PFSK-1 (cell line): ENCODE measurements at regions not wholly inside any gene's neighbourhood (a gene's known extent, or its start where the extent isn't known, plus 50 kb on each side); places are given as distances from the start of the nearest gene placed in this dataset.

Experiments used
- POLR2AphosphoS5 ChIP-seq: IDR thresholded peaks from 2 replicates; pipeline ENCODE4 v1.6.1; 2012; ENCODE audit warnings: low read depth, mild to moderate bottlenecking, control low read depth, low read length, moderate library complexity
- SIN3A ChIP-seq: IDR thresholded peaks from 2 replicates; pipeline ENCODE4 v1.6.1; 2012; ENCODE audit warnings: mild to moderate bottlenecking, low read length, moderate library complexity, borderline replicate concordance; ENCODE audit not compliant: insufficient read depth
- TAF1 ChIP-seq: IDR thresholded peaks from 2 replicates; pipeline ENCODE4 v1.6.1; 2012; ENCODE audit warnings: low read length, control low read depth, borderline replicate concordance; ENCODE audit not compliant: insufficient read depth
- TF ChIP-seq, protein P1 (sequence below), 2 experiments: IDR thresholded peaks; 2 replicates each; pipeline versions ENCODE4 v1.6.1 to v1.8.0; 2011 to 2012; ENCODE audit warnings: low read depth in 2 of 2, low read length in 2 of 2, control low read depth in 1 of 2, inconsistent platforms in 1 of 2, mild to moderate bottlenecking in 1 of 2, moderate library complexity in 1 of 2; ENCODE audit not compliant: insufficient read depth in 1 of 2

DNA sequence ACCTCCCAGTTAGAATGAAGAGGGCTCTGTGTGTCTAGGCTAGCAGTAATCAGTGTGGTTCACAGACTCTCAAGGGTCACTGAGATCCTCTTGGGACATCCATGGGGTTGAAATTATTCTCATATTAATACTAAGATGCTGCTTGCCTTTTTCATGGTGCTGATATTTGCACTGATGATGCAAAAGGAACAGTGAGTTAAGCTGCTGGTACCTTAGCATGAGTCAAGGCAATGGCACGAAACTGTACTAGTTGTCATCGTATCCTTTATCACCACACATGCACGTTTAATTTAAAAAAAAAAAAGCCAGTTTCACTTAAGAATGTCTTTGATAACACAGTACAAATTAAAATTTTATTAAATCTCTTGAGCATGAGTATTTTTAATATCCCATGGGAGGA lies 151.9 kb upstream of the TANK start:
- TF ChIP-seq, protein P1, sequence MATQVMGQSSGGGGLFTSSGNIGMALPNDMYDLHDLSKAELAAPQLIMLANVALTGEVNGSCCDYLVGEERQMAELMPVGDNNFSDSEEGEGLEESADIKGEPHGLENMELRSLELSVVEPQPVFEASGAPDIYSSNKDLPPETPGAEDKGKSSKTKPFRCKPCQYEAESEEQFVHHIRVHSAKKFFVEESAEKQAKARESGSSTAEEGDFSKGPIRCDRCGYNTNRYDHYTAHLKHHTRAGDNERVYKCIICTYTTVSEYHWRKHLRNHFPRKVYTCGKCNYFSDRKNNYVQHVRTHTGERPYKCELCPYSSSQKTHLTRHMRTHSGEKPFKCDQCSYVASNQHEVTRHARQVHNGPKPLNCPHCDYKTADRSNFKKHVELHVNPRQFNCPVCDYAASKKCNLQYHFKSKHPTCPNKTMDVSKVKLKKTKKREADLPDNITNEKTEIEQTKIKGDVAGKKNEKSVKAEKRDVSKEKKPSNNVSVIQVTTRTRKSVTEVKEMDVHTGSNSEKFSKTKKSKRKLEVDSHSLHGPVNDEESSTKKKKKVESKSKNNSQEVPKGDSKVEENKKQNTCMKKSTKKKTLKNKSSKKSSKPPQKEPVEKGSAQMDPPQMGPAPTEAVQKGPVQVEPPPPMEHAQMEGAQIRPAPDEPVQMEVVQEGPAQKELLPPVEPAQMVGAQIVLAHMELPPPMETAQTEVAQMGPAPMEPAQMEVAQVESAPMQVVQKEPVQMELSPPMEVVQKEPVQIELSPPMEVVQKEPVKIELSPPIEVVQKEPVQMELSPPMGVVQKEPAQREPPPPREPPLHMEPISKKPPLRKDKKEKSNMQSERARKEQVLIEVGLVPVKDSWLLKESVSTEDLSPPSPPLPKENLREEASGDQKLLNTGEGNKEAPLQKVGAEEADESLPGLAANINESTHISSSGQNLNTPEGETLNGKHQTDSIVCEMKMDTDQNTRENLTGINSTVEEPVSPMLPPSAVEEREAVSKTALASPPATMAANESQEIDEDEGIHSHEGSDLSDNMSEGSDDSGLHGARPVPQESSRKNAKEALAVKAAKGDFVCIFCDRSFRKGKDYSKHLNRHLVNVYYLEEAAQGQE (IDR thresholded peaks at IDR 0.05; ENCODE audit: insufficient read depth in 1 of 2, low read depth in 2 of 2, low read length in 2 of 2) = no peak
- TF ChIP-seq TAF1 (no peak), SIN3A (no peak), POLR2AphosphoS5 (no peak)
